ENCODE measurements at regions not wholly inside any gene's neighbourhood (a gene's known extent, or its start where the extent isn't known, plus 50 kb on each side); places are given as distances from the start of the nearest gene placed in this dataset.
A peak's percentile ranks its signal among the peaks of the same experiment; 100 is the strongest.

DNA sequence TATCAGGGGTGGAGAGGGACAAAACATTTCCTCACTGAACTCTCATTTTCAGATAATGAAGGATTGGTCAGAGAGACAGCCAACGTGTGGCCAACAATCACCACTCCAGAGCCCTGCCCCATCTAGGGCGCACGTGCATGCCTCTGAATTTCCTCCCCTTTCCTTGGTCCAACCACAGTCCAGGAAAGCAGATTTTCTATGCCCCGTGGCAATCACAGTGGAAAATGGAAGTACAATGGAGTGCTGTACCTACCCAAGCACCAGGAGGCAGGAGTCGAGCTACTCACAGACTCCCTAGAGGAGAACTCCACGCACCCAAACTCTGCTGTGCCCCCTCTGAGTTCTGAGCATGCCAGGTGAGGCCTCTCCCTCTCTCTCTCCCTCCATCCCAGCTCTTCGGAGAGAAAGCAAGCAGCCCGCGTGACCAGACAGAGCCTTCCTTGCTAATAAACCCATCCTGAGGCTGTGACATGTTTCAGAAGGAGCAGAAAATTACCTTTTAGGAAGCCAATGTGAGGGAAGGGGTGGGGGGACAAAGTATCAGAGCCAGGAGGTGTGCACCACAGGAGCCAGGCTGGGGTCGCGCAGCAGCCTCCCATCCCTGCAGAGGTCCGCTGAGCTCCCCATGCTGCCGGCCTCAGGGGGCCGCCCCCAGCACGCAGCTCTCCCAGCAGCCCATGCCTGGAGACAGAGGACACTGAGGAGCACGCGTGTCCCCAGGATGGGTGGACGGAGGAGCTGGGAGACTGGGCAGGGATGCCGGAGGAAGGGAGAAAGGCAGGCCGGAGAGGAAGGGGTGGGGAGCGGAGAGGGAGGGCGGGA is 73.4 kb downstream of the PITPNM2 start:
- Histone ChIP-seq H3K79me2 (ENCODE audit: low read length) (no peaks in the 10 kb centered on the region), H3K4me2 (ENCODE audit: low read length) (peak overlapping the region; percentile 88; the same call in 1 of the 2 replicates), H3K36me3 (replicated peaks; ENCODE audit: low read depth, low read length) (no peaks in the 10 kb centered on the region), H3K4me3 (ENCODE audit: low read length) (no peak overlapping the region), H3K4me1 (ENCODE audit: low read length) (peaks cover 33% of the 10 kb centered on the region), H4K20me1 (ENCODE audit: insufficient read depth, low read length) (0 out of 2 replicates have a peak, but pooled peaks cover 4% of the 10 kb centered on the region), H3K27me3 (ENCODE audit: low read depth, low read length) (peaks cover 6% of the 10 kb centered on the region), H2AFZ (ENCODE audit: low read depth, low read length) (no peak overlapping the region), H3K9me3 (ENCODE audit: insufficient read depth, low read length) (no peaks in the 10 kb centered on the region), H3K27ac (ENCODE audit: low read length) (no peak overlapping the region), H3K9ac (ENCODE audit: low read length) (no peak overlapping the region)
- TF ChIP-seq, protein P1, sequence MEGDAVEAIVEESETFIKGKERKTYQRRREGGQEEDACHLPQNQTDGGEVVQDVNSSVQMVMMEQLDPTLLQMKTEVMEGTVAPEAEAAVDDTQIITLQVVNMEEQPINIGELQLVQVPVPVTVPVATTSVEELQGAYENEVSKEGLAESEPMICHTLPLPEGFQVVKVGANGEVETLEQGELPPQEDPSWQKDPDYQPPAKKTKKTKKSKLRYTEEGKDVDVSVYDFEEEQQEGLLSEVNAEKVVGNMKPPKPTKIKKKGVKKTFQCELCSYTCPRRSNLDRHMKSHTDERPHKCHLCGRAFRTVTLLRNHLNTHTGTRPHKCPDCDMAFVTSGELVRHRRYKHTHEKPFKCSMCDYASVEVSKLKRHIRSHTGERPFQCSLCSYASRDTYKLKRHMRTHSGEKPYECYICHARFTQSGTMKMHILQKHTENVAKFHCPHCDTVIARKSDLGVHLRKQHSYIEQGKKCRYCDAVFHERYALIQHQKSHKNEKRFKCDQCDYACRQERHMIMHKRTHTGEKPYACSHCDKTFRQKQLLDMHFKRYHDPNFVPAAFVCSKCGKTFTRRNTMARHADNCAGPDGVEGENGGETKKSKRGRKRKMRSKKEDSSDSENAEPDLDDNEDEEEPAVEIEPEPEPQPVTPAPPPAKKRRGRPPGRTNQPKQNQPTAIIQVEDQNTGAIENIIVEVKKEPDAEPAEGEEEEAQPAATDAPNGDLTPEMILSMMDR (IDR thresholded peaks at IDR 0.05; ENCODE audit: low read depth, low read length), result no peak
- TF ChIP-seq EZH2phosphoT487 (IDR thresholded peaks at IDR 0.05; ENCODE audit: low read depth), result no peak

DNA sequence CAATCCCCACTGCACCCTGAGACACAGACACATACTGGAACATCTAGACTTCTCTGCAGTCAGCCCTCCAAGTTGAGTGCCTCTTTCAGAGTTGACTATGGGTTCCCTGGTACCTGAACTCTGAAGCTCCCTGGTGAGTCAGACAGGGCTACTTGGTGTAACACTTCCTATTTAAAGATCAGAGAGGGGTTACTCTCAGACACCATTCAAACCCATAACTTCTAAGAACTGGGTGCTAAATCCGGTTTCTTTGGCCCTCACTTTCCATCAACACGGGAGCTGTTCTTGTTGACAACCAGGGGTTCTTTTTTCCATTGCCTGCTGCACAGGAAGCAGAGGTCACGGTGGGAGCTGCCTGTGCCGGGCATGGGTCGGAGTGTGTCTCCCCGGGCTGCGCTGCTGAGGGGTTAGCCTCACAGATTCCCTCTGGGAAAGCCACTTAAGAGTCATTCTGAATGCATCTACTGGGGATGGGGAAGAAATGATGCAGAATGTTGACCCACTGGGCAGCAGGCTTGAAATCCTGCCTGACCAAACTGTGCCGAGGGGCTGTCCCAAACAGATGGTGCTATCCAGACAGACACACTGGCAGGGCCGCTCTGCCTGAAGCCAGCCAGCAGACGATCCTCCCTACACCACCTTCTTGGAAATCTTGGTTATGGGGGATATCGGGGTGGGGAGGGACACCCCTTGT is 74.1 kb downstream of the PITPNM2 start:
- Histone ChIP-seq H3K4me2 (ENCODE audit: low read length) (peak overlapping the region; percentile 88), H3K27me3 (ENCODE audit: low read depth, low read length) (peaks cover 6% of the 10 kb centered on the region), H3K36me3 (replicated peaks; ENCODE audit: low read depth, low read length) (no peaks in the 10 kb centered on the region), H4K20me1 (ENCODE audit: insufficient read depth, low read length) (0 out of 2 replicates have a peak, but pooled peaks cover 4% of the 10 kb centered on the region), H2AFZ (ENCODE audit: low read depth, low read length) (no peak overlapping the region), H3K9me3 (ENCODE audit: insufficient read depth, low read length) (no peaks in the 10 kb centered on the region), H3K4me1 (ENCODE audit: low read length) (peaks cover 29% of the 10 kb centered on the region), H3K79me2 (ENCODE audit: low read length) (no peaks in the 10 kb centered on the region), H3K9ac (ENCODE audit: low read length) (0 out of 2 replicates have a peak overlapping the region, but pooled peaks have one; percentile 3), H3K27ac (ENCODE audit: low read length) (no peak overlapping the region), H3K4me3 (ENCODE audit: low read length) (peak overlapping the region; percentile 20; the same call in 1 of the 2 replicates)
- TF ChIP-seq EZH2phosphoT487 (IDR thresholded peaks at IDR 0.05; ENCODE audit: low read depth), result no peak
- TF ChIP-seq, protein P1 (IDR thresholded peaks at IDR 0.05; ENCODE audit: low read depth, low read length), result no peak

DNA sequence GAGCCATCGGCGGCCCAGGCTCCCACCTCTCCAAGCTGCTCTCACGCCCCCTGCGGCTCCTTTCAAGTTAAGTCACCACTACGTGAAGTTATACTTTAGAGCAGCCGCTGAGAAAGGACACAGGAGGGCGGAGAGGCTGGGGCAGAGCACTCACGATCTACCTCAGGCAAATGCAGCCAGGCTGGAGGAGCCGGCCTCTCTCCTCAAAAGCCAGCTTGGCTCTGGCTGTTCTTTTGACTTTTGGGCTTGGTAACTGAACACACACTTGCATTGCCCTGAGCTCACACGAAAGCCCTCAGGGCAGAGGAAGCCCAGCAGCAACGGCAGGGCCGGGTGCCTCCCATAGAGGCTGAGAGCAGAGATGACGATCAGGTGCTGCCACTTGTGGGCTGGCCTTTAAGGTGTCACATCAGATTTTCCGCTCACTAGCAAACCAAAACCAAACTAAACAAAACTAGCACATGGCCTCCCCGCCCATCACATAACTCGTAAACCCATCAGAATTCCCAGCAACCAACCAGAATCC is 75.2 kb downstream of the PITPNM2 start:
- Histone ChIP-seq H3K27me3 (ENCODE audit: low read depth, low read length) (peaks cover 6% of the 10 kb centered on the region), H3K36me3 (replicated peaks; ENCODE audit: low read depth, low read length) (no peaks in the 10 kb centered on the region), H3K9me3 (ENCODE audit: insufficient read depth, low read length) (no peaks in the 10 kb centered on the region), H3K9ac (ENCODE audit: low read length) (0 out of 2 replicates have a peak overlapping the region, but pooled peaks have one; percentile 16), H3K79me2 (ENCODE audit: low read length) (no peaks in the 10 kb centered on the region), H2AFZ (ENCODE audit: low read depth, low read length) (0 out of 2 replicates have a peak overlapping the region, but pooled peaks have one; percentile 42), H3K27ac (ENCODE audit: low read length) (no peak overlapping the region), H3K4me2 (ENCODE audit: low read length) (peak overlapping the region; percentile 88), H3K4me1 (ENCODE audit: low read length) (peaks cover 25% of the 10 kb centered on the region), H3K4me3 (ENCODE audit: low read length) (peak overlapping the region; percentile 66), H4K20me1 (ENCODE audit: insufficient read depth, low read length) (0 out of 2 replicates have a peak, but pooled peaks cover 4% of the 10 kb centered on the region)
- no peak for TF ChIP-seq EZH2phosphoT487 (IDR thresholded peaks at IDR 0.05; ENCODE audit: low read depth)
- TF ChIP-seq, protein P1 (IDR thresholded peaks at IDR 0.05; ENCODE audit: low read depth, low read length), result peak; percentile 33

Measured in OCI-LY3 (cell line).